IPS-18c (cell line): ENCODE measurements at regions not wholly inside any gene's neighbourhood (a gene's known extent, or its start where the extent isn't known, plus 50 kb on each side); places are given as distances from the start of the nearest gene placed in this dataset.

Experiments used
- H3K4me3 ChIP-seq: 2 replicates; pipeline ENCODE4 v1.7.0; 2013; ENCODE audit warnings: low read depth, mild to moderate bottlenecking, low read length, moderate library complexity; ENCODE audit not compliant: insufficient read depth
- H3K9me3 ChIP-seq: one replicate; pipeline ENCODE4 v1.6.1; 2013; ENCODE audit warnings: mild to moderate bottlenecking, low read length, moderate library complexity; ENCODE audit not compliant: control insufficient read depth, insufficient read depth

DNA sequence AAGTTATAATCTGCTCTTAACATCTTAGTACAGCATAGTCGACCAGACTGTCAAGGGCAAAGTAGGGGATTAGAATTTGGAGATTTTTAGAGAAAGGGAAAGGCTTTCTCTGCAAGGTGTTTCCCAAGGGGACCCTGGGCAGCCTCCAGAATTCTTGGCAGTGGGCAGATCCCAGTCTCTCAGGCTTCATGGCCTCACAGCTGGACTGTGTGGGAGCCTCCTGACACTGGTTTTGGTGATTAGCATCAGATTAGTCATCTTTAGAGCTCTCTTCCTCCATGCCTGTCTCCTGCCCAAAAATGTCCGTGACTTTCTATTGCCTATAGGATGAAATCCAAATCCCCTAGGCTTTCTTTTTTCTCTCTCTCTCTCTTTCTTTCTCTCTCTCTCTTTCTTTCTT, 370.7 kb downstream of the ZSWIM6 start:
- no peaks in the 10 kb centered on the region for H3K9me3 ChIP-seq

DNA sequence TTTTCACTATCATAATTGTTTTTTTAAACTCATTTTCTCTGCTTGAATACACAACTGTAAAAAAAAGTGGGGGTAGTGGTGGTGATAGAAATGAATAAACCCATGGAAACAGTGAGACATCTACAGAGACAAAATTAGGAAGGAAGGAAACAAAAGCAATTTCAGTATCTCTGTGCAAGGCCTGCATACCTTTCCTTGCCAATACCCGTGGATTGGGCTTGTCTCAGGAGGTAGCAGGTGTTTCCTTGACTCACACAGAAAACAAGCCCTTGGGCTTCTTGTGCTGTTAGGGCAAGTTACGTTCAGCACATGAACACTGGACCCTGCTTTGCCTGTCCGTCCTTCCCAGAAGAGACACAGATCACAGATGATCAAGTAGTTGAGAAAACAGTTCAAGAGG, 372.2 kb downstream of the ZSWIM6 start:
- no peak overlapping the region for H3K4me3 ChIP-seq

More for the DNA sequence above, 370.7 kb downstream of the ZSWIM6 start:
- no peak overlapping the region for H3K4me3 ChIP-seq

DNA sequence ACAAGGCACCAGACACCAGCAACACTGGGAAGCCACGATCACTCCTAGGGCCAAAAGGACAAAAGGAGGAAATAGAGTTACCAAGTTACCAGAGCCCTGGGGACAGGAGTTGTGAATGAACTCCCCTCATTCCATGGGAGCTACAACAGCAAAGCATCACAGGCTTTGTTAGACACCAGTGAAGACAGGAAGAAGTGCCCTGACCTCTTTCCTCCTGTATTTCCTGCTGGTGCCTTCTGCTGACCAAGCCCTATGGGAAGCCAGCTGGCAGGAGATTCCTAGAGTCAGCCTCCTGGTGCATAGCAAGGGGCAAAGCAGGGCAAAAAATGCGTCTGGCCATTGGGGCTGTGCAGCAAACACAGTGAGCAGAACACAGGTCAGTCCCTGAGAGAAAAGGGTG, 374.7 kb downstream of the ZSWIM6 start:
- Histone ChIP-seq H3K4me3 (no peak overlapping the region), H3K9me3 (no peaks in the 10 kb centered on the region)

More for the DNA sequence above, 372.2 kb downstream of the ZSWIM6 start:
- no peaks in the 10 kb centered on the region for H3K9me3 ChIP-seq

DNA sequence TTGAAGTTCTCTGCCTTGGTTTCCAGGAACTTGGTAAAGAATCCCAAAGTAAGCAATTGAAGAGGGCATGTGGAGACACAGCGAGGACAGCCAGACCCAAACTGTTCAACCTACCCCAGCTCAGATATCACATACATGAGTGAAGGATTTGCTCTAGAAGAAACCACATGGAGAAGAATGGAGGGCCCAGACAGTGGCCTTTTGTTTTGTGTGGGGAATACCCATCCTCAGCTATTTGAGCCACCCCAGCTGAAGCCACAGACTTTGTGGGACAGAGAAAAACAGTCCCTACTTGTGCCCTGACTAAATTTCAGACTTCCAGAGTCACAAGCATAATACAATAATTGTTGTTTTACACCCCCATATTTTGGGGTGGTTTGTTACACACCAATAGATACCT, 387.1 kb downstream of the ZSWIM6 start:
- H3K4me3 ChIP-seq, result no peak overlapping the region
- no peaks in the 10 kb centered on the region for H3K9me3 ChIP-seq

DNA sequence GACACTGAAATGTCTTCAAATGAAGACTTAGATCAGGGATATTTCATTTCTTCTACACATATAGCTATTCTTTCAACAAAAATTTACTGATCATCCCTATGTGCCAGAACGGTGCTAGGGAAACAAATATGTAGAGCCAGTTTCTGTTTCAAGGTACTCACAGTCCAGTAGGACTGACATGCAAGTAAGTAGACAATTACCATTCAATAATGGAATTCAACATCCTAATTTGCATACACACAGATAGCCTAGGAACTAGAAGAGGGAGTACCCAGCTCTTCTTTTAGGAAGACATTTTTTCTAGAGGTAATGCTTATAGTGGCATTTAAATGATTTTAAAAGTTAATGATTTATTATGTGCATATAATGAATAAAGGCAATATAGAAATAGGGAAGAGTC, 388.8 kb downstream of the ZSWIM6 start:
- no peaks in the 10 kb centered on the region for H3K9me3 ChIP-seq
- no peak overlapping the region for H3K4me3 ChIP-seq

DNA sequence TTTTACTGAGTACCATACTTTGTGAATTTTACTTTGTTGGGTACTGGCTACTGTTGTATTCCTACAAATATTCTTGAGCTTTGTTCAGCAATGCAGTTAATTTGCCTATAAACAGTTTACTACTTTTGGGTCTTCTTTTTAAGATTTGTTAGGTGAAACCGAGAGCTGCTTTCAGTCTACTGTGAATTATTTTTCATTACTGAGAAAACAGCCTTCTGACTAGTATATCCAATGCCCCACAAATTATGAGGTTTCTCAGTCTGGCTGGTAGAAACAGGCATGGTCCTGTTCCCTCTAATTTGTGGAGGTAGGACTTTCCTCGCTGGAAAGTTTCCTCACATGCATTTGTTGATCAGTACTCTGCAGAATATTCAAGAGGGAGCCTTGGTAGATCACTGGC, 392.0 kb downstream of the ZSWIM6 start:
- Histone ChIP-seq H3K9me3 (no peaks in the 10 kb centered on the region), H3K4me3 (no peak overlapping the region)

DNA sequence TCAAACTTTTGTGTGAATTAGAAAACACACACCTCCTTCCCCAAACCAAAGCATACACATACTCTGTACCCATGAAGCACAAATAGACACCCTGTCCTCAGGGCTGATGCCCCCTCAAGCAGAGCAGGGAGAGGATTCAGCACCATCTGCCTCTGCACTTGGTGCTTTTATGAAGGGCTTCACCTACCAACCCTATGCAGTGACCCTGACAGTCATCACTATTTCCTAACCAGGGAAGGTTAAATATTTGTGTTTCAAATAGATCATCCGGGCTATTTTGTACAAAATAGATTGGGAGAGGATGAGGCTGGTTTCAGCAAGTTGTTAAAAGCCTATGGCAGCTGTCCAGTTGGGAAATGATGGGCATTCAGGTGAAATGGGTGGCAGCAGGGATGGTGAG, 396.2 kb downstream of the ZSWIM6 start:
- H3K9me3 ChIP-seq, result no peaks in the 10 kb centered on the region
- no peak overlapping the region for H3K4me3 ChIP-seq

DNA sequence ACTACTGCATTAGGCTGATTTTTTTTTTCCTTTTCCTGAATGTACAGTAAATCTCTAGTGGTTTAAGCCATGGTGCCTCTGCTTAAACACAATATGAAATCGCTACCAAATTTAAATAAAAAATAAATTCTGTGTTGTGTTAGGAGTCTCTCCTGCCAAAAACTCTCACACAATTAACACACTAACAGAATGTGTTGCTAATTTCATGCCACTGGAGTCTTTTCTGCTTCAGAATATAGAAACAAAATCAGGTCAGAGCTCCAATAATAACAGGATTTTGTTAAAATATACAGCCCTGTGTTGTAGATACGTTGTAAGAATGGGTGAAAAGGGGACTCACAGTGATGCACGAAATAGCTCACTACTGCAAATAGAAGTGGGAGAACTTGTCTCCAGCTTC, 398.8 kb downstream of the ZSWIM6 start:
- no peaks in the 10 kb centered on the region for H3K9me3 ChIP-seq
- no peak overlapping the region for H3K4me3 ChIP-seq

DNA sequence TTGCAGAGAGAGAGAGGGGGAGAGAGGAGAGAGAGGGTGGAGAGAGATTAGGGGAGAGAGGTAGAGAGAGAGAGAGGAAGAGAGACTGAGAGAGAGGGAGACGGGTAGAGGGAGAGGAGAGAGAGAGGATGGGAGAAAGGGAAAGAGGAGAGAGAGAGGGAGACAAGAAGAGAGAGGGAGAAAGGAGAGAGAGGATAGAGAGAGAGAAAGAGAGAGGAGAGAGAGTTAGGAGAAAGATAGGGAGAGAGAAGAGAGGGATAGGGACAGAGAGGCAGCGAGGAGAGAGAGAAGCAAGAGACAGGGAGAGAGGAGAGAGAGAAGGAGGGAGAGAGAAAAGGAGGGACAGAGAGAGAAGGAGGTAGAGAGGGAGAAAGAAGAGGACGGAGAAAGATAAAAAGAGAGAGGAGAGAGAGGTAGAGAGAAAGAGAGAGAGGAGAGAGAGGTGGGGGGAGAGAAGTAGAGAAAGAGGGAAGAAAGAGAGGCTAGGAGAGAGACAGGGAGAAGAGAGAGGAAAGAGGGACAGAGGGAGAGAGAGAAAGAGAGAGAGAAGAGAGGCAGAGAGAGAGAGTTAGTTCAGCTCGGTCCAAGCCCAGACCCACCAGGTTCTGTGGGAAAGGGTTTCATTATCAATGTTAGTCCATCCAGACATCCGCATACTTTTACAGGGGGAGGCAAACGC, 399.3 kb downstream of the ZSWIM6 start:
- Histone ChIP-seq H3K4me3 (no peak overlapping the region), H3K9me3 (no peaks in the 10 kb centered on the region)

DNA sequence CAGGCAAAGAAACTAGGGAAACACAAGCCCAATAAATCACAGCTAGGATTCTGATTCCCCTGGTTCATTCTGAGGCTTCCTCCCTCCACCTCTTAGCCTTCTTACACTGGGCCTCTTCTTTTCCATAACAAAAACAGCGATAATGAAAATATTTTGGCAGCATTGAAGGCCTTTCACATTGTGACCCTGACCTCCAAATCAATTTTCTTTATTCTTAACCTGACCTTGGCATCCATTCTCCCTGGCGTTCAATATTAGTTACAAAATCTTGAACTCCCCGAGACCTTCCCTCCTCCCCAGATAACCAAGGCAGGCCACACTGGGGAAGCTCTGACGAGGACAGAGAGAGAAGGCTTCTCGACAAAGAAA, 399.9 kb downstream of the ZSWIM6 start:
- Histone ChIP-seq H3K9me3 (no peaks in the 10 kb centered on the region), H3K4me3 (peak overlapping the region; percentile 20; the same call in 1 of the 2 replicates)

DNA sequence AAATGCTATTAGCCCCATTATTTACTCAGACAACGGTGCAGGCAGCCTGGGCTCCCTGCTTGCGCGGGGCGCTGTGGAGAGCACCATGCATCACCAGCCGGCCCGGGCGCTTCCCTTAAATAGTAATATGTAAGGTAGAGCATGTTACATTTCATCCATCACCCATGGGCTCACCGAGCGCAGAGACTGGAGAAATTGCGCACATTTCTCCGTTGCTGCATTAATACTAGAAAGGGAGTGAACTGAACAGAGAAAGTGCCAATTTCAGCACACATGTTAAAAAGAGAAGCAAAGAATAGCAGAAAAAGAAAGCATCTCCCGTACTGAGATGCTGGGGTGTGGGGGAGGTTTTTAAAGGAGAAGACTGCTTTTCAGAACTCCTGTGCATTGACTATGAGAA, 400.3 kb downstream of the ZSWIM6 start:
- H3K4me3 ChIP-seq, result peak overlapping the region; percentile 20
- H3K9me3 ChIP-seq, result no peaks in the 10 kb centered on the region

DNA sequence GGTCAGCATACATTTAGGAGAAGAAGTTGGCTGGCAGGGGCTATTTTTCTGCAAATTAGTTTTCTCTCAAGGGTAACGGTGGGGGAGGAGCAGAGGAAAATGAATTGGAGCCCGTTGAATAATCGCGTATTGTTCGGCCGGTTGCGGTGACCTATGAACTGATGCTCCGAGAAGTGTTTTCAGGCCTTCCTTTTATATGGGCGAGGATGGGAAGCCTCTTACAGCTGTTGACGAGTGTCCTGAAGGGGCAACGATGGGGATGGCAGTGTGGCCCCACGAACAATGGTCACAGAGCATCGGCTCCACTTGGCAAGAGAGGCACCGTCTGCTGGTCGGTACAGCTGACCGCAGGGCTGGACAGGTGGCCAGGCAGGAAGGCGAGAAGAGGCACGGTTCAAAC, 400.7 kb downstream of the ZSWIM6 start:
- peak overlapping the region; percentile 20; the same call in 1 of the 2 replicates for H3K4me3 ChIP-seq

DNA sequence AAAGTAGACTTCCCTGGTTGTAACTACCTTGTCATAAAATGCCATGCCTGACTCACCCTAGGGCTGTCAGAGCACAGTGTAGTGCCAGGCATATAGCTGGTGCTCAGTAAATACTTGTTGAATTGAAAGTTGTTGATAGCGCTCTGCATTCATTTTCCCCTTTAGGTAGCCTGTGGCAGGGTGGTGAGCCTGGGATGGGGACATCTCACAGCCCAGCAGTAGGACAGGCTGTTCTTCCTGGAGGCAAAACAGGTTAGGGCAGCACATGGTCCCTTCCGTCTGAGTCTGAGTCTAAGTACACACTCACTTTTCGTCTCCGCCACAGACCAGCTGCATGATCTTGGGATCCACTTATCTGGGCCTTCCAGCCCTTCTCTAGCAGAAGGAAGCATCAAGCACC, 401.9 kb downstream of the ZSWIM6 start:
- H3K9me3 ChIP-seq, result no peaks in the 10 kb centered on the region
- no peak overlapping the region for H3K4me3 ChIP-seq

More for the DNA sequence above, 400.7 kb downstream of the ZSWIM6 start:
- H3K9me3 ChIP-seq, result no peaks in the 10 kb centered on the region

DNA sequence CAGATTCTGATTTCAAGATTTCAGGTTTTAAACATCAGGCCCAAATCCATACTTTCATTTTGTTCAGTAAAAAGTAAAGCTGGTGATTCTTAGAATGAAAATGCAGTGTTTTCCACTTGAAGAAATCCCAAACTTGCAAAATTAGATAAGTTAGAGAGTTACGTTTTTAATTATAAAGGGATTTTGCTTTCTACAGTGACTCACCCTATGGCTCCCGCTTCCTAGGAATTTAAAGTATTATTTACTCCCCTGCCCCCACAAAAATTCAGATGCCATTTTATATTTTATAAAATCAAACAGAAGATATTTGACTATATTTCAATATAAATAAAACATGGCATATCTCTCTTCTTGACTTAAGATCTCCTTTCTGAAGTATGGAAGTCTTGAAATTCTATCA, 402.9 kb downstream of the ZSWIM6 start:
- H3K4me3 ChIP-seq, result no peak overlapping the region
- no peaks in the 10 kb centered on the region for H3K9me3 ChIP-seq

DNA sequence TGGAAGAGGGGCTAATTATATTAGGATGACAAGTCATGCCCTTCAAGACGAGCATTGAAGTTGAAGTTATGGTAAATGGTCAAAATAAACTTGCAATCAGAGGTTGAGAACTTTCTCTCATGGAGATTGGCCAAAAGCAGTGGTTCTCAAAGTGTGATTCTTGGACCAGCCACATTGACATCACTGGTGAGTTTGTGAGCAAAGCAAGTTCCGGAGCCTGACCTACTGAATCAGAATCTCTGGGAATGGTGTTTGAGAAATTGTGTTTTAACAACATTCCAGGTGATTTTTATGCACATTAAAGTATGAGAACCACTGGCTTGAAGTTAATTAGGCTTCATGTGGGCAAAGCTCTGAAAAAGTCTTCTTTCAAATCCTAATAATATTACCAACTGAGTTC, 403.5 kb downstream of the ZSWIM6 start:
- no peaks in the 10 kb centered on the region for H3K9me3 ChIP-seq
- H3K4me3 ChIP-seq, result no peak overlapping the region

DNA sequence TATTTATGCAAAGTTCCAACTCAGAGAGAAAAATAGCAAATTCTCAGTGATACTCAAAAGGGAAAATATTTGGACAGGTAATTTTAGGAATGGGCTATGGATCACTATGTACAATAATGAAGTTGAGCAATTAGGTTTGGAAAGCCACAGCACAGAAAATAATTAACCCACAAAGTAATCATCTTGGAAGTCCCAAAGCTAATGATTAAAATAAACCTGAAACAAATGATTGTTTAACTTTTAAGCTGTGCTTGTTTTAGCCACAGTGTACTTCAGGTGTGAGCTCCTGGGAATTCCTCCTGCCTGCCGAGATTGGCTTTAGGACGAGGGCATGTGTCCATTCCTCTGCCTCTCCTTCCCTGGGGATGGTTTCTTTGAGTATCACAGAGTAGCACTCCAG, 403.9 kb downstream of the ZSWIM6 start:
- no peaks in the 10 kb centered on the region for H3K9me3 ChIP-seq
- no peak overlapping the region for H3K4me3 ChIP-seq

DNA sequence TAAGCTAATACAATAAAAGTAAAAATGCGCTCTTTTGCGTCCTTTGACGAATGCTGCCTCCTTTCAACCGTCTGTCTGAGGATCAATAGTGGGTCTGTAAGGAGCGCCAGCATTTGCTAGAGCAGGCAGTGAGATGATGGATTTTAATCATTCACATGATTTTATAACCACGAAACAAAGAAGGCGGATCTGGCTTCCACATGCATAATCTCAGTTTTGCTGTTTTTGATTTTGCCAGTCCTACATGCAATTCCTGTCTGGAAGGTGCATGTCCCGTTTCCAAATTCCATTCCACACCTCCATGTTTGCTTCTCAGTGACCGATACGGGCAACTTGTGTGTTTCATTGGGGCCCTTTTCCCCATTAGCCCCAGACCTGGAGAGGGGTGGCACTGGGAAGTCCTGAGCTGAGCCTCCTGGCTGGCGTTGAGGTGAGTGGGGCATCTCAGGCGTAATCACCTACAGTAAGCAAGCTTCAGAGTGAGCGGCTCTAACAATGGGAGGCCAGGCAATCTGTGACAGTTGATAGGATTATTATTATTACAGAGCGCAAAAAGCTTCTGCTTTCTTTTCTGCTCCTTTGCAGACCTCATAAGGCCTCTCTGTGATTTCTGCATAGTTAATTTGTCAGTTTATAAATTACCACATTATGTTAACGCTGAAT, 405.4 kb downstream of the ZSWIM6 start:
- Histone ChIP-seq H3K9me3 (no peaks in the 10 kb centered on the region), H3K4me3 (no peak overlapping the region)

DNA sequence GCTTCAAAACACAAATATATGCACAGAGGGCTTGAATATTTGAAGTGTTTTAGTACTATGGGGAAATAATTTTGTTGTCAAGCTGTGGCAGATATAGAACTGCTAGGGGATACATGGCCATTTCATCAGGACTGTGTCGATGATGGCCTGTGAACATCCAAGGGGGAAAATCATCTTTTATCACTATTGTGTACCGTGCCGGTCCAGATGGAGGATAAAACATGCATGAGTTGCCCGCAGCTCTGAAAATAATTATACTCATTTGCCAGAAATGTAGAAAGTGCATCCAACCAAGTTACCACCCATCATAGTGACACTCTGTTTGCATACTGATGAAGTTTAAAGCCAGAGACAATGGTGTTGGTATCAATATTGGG, 405.9 kb downstream of the ZSWIM6 start:
- Histone ChIP-seq H3K9me3 (no peaks in the 10 kb centered on the region), H3K4me3 (no peak overlapping the region)

DNA sequence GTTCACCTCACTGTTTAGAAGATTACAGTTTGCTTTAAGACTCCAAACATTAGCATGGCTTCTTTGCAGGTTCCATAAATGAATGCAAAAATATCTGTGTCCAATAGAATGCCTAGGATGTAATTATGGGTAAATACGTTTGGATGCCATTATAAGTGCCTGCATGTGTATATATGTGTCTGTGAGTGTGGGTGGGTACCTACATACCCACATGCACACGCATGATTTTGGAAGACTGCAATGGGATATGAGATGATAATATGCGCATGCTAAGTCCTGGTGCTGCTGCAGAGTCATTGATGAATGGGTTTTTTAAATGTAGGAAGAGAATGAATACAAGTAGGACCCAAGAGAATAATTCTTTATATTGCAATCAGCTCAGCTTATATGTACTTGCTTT, 406.4 kb downstream of the ZSWIM6 start:
- Histone ChIP-seq H3K4me3 (no peak overlapping the region), H3K9me3 (no peaks in the 10 kb centered on the region)
